ENCODE measurements at regions not wholly inside any gene's neighbourhood (a gene's known extent, or its start where the extent isn't known, plus 50 kb on each side); places are given as distances from the start of the nearest gene placed in this dataset.

- Histone ChIP-seq H3K79me2 (ENCODE audit: insufficient read depth, low read length) (no peaks in the 10 kb centered on the region), H3K4me2 (ENCODE audit: low read length) (no peak overlapping the region), H3K27ac (ENCODE audit: low read depth, low read length) (no peak overlapping the region), H3K4me1 (ENCODE audit: control insufficient read depth in 1 of 2, insufficient read depth in 2 of 2, low read length in 2 of 2) (no peaks in the 10 kb centered on the region), H3K9me2 (ENCODE audit: insufficient read depth) (no peaks in the 10 kb centered on the region), H3K36me3 (ENCODE audit: control insufficient read depth in 1 of 2, insufficient read depth in 2 of 2, low read length in 2 of 2) (no peaks in the 10 kb centered on the region), H3K27me3 (ENCODE audit: insufficient read depth, low read length) (no peaks in the 10 kb centered on the region), H3K9ac (ENCODE audit: low read length) (no peak overlapping the region), H3K9me3 (ENCODE audit: control insufficient read depth in 1 of 2, insufficient read depth in 1 of 2, low read depth in 1 of 2, low read length in 2 of 2) (no peaks in the 10 kb centered on the region), H3K4me3 (replicated peaks in 1 of 2; ENCODE audit: low read depth in 1 of 2, low read length in 2 of 2) (no peak overlapping the region), H2AFZ (ENCODE audit: low read depth, low read length, poor library complexity, severe bottlenecking) (no peak overlapping the region), H4K20me1 (ENCODE audit: insufficient read depth) (no peaks in the 10 kb centered on the region)
- intact Hi-C loops (cut with micrococcal nuclease), result no loop called here
- ATAC-seq (no peak), DNase-seq (ENCODE audit: low read depth, low spot score) (no peak)
- TF ChIP-seq, protein P1, sequence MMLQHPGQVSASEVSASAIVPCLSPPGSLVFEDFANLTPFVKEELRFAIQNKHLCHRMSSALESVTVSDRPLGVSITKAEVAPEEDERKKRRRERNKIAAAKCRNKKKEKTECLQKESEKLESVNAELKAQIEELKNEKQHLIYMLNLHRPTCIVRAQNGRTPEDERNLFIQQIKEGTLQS (IDR thresholded peaks at IDR 0.05), result no peak
- TF ChIP-seq YY1 (IDR thresholded peaks at IDR 0.05; ENCODE audit: extremely low read depth, insufficient replicate concordance, low read depth, low read length) (no peak), CEBPB (IDR thresholded peaks at IDR 0.05; ENCODE audit: low read depth) (no peak), POLR2A (IDR thresholded peaks at IDR 0.05; ENCODE audit: borderline replicate concordance, extremely low read depth, insufficient read depth, insufficient read length) (no peak), REST (IDR thresholded peaks at IDR 0.05; ENCODE audit: low read depth) (no peak)
- BruUV-seq (replicated peaks), result no TSS peak
- RAD21 ChIA-PET (ENCODE audit: low non-redundant PET in 1 of 2, low total read pairs in 2 of 2, uncharacterized antibody in 2 of 2, unreplicated experiment in 2 of 2), result no interaction called here
- POLR2A ChIA-PET, result no interaction called here
- CTCF ChIA-PET, result no interaction called here
Measured at GRCh38 chr16:5681966-5682365, 584.4 kb upstream of the EEF2KMT start.

GRCh38 chr16:5678371-5678770 is 580.8 kb upstream of the EEF2KMT start:
- intact Hi-C loops (cut with micrococcal nuclease), result no loop called here
- DNase-seq (ENCODE audit: low read depth, low spot score) (no peak), ATAC-seq (no peak)
- no peaks in the 10 kb centered on the region for H3K36me3 ChIP-seq (ENCODE audit: control insufficient read depth in 1 of 2, insufficient read depth in 2 of 2, low read length in 2 of 2)
- BruUV-seq (replicated peaks), result no TSS peak
- ChIA-PET CTCF (no interaction called here), POLR2A (no interaction called here), RAD21 (ENCODE audit: low non-redundant PET in 1 of 2, low total read pairs in 2 of 2, uncharacterized antibody in 2 of 2, unreplicated experiment in 2 of 2) (no interaction called here)
- TF ChIP-seq REST (IDR thresholded peaks at IDR 0.05; ENCODE audit: low read depth) (peak; percentile 37), EGR1 (IDR thresholded peaks at IDR 0.05; ENCODE audit: low read depth) (no peak), CBX3 (IDR thresholded peaks at IDR 0.05; ENCODE audit: low read depth) (no peak), POLR2A (IDR thresholded peaks at IDR 0.05; ENCODE audit: borderline replicate concordance, extremely low read depth, insufficient read depth, insufficient read length) (no peak), TCF7L2 (IDR thresholded peaks at IDR 0.05; ENCODE audit: borderline replicate concordance, extremely low read depth, insufficient read depth, insufficient read length) (no peak), SIN3A (IDR thresholded peaks at IDR 0.05; ENCODE audit: low read depth) (no peak)
- no peak overlapping the region for H3K4me2 ChIP-seq (ENCODE audit: low read length)
- no peak overlapping the region for H3K9ac ChIP-seq (ENCODE audit: low read length)
- no peak overlapping the region for H3K4me3 ChIP-seq (replicated peaks in 1 of 2; ENCODE audit: low read depth in 1 of 2, low read length in 2 of 2)
- no peaks in the 10 kb centered on the region for H3K4me1 ChIP-seq (ENCODE audit: control insufficient read depth in 1 of 2, insufficient read depth in 2 of 2, low read length in 2 of 2)
- no peaks in the 10 kb centered on the region for H4K20me1 ChIP-seq (ENCODE audit: insufficient read depth)
- H3K9me2 ChIP-seq (ENCODE audit: insufficient read depth), result no peaks in the 10 kb centered on the region
- no peaks in the 10 kb centered on the region for H3K9me3 ChIP-seq (ENCODE audit: control insufficient read depth in 1 of 2, insufficient read depth in 1 of 2, low read depth in 1 of 2, low read length in 2 of 2)
- no peaks in the 10 kb centered on the region for H3K27me3 ChIP-seq (ENCODE audit: insufficient read depth, low read length)
- no peak overlapping the region for H2AFZ ChIP-seq (ENCODE audit: low read depth, low read length, poor library complexity, severe bottlenecking)
- no peaks in the 10 kb centered on the region for H3K79me2 ChIP-seq (ENCODE audit: insufficient read depth, low read length)
- H3K27ac ChIP-seq (ENCODE audit: low read depth, low read length), result no peak overlapping the region
